ENCODE measurements at regions not wholly inside any gene's neighbourhood (a gene's known extent, or its start where the extent isn't known, plus 50 kb on each side); places are given as distances from the start of the nearest gene placed in this dataset.
A peak's percentile ranks its signal among the peaks of the same experiment; 100 is the strongest.

DNA sequence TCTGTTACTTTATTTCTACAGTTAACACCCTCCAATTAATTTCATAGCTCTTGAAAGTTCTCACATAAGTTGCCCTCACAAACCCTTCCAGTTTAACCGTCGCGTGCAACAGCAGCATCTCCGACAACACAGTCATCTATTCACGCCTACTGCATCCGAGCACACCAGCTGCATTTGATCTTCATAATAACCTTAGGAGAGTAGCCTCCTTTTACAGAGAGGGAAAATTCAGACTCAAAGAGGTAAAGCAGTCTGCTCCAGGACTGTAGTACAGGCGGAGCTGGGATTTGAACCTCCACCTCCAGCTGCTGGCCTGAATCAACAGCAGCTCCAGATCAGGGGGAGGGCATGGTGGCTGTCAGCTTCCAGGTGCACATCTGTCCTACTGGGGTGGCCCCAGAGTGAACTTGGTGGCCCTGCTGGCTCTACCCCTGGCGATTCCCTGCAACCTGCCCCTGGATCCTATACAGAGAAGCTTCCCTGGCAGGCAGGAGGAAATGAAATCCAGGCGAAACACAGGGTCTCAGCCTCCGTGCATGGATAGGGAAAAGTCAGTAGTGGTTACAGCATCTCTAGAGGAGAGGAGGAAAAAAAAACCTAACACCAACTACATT lies 71.6 kb upstream of the UNC5A start:
- H3K9me3 Mint-ChIP-seq: no peaks in the 10 kb centered on the region
- peaks cover 50% of the 10 kb centered on the region for H3K27me3 Mint-ChIP-seq (ENCODE audit: low read depth)
- H3K36me3 Mint-ChIP-seq (ENCODE audit: low read depth): no peaks in the 10 kb centered on the region
- TF ChIP-seq, protein P1, sequence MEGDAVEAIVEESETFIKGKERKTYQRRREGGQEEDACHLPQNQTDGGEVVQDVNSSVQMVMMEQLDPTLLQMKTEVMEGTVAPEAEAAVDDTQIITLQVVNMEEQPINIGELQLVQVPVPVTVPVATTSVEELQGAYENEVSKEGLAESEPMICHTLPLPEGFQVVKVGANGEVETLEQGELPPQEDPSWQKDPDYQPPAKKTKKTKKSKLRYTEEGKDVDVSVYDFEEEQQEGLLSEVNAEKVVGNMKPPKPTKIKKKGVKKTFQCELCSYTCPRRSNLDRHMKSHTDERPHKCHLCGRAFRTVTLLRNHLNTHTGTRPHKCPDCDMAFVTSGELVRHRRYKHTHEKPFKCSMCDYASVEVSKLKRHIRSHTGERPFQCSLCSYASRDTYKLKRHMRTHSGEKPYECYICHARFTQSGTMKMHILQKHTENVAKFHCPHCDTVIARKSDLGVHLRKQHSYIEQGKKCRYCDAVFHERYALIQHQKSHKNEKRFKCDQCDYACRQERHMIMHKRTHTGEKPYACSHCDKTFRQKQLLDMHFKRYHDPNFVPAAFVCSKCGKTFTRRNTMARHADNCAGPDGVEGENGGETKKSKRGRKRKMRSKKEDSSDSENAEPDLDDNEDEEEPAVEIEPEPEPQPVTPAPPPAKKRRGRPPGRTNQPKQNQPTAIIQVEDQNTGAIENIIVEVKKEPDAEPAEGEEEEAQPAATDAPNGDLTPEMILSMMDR (IDR thresholded peaks at IDR 0.05; ENCODE audit: unreplicated experiment in 3 of 3): no peak
- H3K4me1 Mint-ChIP-seq: peaks cover 42% of the 10 kb centered on the region
- no peak overlapping the region for H3K4me3 Mint-ChIP-seq
- peak overlapping the region in 1 of 3 experiments; percentile 81 for H3K27ac Mint-ChIP-seq

DNA sequence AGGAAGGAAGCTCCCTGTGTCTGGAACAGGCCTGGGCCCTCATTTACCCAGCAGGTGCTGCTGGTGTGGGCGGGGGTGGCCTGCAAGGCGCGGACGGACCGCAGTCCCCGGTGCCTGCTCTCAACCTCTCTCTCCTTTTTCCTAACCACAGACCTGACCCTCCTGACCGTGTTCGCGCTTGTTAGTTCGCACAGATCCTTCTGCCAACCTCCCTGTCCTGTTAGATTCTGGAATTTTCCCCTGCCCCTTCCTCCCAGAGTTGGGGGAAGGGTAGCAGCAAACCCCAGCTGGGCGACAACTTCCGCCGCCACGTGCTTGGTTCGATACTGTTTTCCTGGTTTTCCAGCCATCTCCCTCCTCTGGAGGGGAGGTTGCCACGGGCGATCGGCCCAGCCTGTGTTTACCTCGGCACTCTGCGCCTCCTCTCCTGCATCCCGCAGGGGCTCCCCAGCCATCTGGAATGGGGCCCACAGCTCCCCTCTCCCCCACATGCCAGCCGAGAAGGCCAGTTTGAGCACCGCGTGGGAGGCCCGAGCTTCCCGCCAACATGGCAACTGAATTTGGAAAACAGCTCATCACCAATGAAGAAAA lies 70.8 kb upstream of the UNC5A start:
- Mint-ChIP-seq H3K27me3 (ENCODE audit: low read depth) (peaks cover 58% of the 10 kb centered on the region), H3K27ac (peak overlapping the region in 2 of 3 experiments; percentile 8 to 54), H3K4me3 (no peak overlapping the region), H3K36me3 (ENCODE audit: low read depth) (no peaks in the 10 kb centered on the region), H3K4me1 (peaks cover 45% of the 10 kb centered on the region), H3K9me3 (no peaks in the 10 kb centered on the region)
- TF ChIP-seq, protein P1 (IDR thresholded peaks at IDR 0.05; ENCODE audit: unreplicated experiment in 3 of 3): no peak

DNA sequence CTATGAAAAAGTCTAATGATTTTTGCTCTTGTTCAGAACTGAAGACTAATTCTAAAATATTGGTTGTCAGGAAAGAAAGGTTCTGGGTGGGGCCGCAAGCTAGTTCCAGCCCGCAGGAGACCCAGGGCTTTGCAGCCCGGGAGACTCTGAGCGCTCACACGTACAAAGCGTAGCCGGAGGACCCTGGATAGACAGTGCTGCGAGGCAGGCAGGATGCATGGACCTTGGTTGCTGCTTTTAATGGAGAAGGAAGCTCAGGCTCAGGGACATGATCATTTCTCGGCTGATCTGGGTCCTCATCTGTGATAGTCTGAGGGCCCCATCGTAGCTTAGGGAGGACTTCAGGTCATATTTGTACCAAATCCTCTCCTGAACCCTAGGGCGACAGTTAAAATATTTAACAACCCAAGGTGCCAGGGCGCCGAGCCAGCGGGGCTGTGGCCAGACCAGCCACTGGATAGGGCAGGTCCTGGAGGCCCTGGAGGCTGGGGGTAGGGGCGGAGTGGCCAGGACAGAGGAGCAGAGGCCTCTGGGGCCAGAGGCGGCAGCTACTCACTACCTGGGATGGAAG lies 70.1 kb upstream of the UNC5A start:
- TF ChIP-seq, protein P1 (IDR thresholded peaks at IDR 0.05; ENCODE audit: unreplicated experiment in 3 of 3): no peak
- no peak overlapping the region for H3K27ac Mint-ChIP-seq
- H3K36me3 Mint-ChIP-seq (ENCODE audit: low read depth): no peaks in the 10 kb centered on the region
- no peak overlapping the region for H3K4me3 Mint-ChIP-seq
- H3K27me3 Mint-ChIP-seq (ENCODE audit: low read depth): peaks cover 64% of the 10 kb centered on the region
- H3K4me1 Mint-ChIP-seq: peaks cover 45% of the 10 kb centered on the region
- H3K9me3 Mint-ChIP-seq: no peaks in the 10 kb centered on the region

DNA sequence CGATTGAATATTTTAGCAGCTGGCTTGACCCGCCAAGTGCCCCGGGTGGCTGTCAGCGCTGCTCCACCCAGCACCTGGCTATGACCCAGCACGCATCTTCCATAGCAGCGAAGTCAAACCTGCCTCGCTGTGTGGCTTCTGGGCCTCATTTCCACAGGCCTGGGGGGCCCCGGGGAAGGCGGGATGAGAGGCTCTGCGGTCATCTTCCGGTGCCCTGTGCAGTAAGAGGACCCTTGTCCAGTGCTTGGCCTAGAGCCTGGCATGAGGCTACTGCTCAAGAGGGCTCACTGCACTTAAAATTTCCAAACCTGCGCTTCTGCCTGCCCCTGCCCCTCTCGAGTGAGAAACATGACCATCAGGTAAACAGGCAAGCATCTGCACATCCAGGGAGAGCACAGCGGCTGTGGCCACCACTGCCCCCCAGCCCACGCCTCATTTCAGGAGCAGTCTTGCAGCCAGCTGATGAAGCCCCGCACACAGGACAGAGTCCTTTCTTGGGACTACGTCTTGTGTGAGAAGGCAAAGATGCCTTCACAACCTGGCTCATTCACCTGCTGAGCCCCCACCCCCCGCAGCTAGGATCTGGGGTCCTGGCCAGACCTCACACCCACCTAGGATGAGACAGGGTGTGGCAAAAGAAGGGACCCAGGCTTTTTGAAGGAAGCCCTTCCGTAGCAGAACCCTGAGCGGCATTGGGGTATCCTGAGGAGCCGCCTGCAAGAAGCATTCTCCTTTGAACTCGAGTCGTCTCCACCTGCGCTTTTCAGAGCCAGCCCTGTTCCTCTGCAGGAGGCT lies 69.5 kb upstream of the UNC5A start:
- no peaks in the 10 kb centered on the region for H3K9me3 Mint-ChIP-seq
- peaks cover 49% of the 10 kb centered on the region for H3K4me1 Mint-ChIP-seq
- TF ChIP-seq, protein P1 (IDR thresholded peaks at IDR 0.05; ENCODE audit: unreplicated experiment in 3 of 3): no peak

DNA sequence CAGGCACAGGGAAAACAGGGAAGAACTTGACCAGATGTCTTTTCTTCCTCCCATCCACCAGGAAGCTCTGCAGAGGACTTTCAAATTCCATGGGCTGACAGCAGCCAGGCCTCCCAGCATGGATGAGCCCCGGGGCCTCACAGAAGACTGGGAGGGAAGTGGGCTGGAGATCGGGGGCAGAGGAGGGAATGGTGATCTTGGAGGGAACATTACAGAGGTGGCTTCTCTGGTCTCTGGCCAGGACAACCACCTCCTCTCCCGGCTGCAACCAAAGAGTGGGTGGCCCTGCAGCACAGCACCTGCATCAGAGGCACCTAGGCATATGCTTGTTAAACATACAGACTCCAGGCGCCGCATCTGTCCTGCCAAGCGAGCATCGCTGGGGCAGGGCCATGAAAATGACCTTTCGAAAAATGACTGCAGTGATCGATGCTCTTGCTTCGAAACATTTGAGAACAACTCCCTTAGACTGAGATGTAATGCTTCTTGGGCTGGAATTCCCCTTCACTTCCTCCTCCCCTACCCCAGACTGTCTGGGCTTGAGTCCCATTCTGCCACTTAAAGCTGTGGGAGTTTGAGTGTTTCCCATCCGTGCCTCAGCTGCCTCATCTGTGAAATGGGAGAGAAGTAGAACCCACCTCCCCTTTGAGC lies 68.7 kb upstream of the UNC5A start:
- TF ChIP-seq, protein P1 (IDR thresholded peaks at IDR 0.05; ENCODE audit: unreplicated experiment in 3 of 3): no peak
- Mint-ChIP-seq H3K36me3 (ENCODE audit: low read depth) (no peaks in the 10 kb centered on the region), H3K27me3 (ENCODE audit: low read depth) (peaks cover 74% of the 10 kb centered on the region), H3K4me3 (peak overlapping the region in 1 of 3 experiments; percentile 12), H3K9me3 (no peaks in the 10 kb centered on the region), H3K27ac (no peak overlapping the region), H3K4me1 (peaks cover 50% of the 10 kb centered on the region)

More for the DNA sequence above, 69.5 kb upstream of the UNC5A start:
- Mint-ChIP-seq H3K4me3 (no peak overlapping the region), H3K36me3 (ENCODE audit: low read depth) (no peaks in the 10 kb centered on the region), H3K27ac (no peak overlapping the region), H3K27me3 (ENCODE audit: low read depth) (peaks cover 71% of the 10 kb centered on the region)
